COLO829 (cell line): ENCODE measurements at regions not wholly inside any gene's neighbourhood (a gene's known extent, or its start where the extent isn't known, plus 50 kb on each side); places are given as distances from the start of the nearest gene placed in this dataset.

Source experiments
- DNase-seq: peaks from one replicate; pipeline ENCODE4 v3.0.0; 2012; ENCODE audit warnings: low spot score

DNA sequence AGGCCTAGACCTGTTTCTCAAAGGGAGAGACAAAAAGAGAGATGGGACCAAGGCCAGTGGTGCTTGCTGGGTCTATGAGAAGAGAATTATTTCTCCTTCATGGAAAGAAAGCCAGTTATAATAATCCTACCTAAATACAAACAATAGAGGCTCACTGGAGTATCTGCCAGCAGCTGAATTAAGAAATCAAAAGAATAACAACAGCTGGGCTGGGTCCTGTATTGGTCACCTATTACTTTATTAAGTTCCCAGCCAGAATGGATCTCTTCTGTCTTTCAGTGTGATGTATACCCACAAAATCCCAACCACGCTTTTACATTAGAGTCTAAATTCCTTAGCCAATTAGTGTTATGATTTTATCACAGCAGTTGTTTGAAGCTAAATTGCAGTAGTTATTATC lies 297.8 kb upstream of the DACH1 start:
- no peak for DNase-seq

DNA sequence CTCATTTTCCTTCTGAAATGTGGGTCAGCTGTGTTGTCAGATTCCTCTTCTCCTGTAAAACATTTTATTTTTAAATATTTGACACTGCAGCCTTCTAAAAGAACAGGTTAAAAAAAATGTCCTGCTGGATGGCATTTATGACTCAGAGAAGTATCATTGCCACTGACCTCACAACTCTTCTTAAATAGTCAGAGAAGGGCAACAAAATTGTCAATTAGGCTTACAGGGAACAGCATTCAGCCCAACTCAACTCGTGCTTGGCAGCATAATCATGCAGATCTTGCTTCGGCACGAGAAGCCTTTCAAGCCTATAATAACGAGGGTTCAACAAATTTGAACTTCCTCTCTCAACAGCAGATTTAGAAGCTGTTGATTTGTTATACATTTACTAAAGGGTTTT lies 296.7 kb upstream of the DACH1 start:
- no peak for DNase-seq

DNA sequence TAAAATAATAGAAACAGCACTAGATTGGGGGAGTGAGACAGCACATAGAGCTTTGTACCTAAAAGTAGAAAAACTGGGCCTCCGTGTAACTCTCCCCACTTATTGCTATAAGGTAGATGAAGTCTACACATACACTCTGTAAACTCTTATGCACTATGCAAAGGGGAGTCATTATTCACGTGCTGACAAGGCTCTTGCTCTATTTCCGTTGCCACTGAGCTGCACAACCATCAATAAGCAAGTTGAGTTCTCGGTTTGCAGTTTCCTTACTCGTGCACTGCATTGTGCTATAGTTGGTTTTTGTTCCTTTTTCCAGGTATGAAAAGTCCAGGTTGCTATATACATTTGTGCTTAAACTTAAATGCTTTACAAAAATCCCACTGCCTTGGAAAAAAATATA lies 294.0 kb upstream of the DACH1 start:
- DNase-seq = no peak

DNA sequence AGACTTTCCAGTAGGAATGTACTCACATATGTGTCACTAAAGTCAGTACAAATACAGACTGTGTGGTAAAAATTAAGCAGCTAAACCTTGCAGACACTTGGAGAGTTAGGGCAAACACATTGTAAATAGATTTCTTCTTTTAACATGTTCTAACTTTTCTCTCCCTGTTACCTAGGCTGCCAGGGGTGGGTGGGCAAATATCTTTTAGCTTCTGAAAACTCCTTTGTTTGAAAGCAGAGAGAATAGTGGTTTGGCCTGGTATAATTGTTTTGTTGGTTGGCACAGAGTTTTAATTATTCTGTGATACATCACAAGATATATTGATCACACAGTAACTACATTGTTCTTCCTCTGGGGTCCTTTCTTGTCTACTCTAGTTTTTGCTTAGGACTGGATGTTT lies 289.8 kb upstream of the DACH1 start:
- DNase-seq = no peak

DNA sequence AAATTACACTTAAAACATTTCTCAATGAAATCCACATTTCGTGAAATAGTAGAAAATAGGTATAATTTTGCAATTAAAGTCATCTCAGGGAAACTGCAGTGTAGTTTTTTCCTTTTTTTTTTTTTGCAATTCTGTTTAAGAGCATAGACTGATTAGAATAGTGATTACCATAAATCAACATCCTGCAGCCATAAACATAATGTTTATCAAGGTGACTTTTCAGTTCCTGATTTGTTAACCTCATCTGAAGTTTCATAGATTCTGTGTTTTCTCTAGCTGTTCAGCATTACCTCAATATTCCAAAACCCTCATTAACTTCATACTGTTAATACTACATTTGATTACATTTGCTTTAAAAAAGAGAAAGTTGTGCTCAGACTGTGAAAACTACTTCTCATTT lies 286.3 kb upstream of the DACH1 start:
- no peak for DNase-seq

DNA sequence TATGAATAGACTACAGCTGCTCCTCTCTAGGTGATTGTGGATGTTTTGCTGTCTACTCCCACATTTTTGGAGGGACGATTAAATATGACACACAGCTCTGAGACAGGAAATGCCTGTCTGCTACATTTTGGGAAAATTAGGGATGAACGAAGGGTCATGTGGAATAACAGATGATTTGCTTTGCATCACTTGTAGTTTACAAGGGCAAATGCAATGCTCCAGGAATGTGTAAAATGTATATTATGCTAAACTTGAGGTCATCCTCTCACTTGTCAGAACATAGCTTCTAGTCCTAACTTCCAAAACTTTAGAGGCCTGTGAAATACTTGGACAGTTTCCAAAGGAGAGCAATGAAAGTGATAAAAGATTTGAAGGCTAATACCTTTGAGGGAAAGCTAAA lies 284.2 kb upstream of the DACH1 start:
- DNase-seq = no peak

DNA sequence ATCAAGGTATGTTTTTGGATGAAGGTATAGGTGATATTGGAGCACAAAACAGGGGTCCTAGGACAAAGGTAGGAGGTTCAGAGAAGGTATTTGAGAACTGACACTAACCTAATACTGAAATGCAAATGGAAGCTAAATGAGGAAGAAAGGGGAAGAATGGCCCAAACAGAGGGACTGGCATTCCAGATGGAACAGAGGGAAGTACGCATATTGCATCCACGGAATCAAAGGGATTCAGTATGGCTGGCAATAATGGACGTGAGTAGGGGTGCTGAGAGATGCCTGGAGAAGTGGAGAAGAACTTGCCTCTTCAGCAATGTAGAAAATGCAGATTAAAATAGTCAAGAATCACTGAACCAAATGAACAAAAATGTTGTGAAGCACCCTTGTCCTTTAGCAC lies 283.5 kb upstream of the DACH1 start:
- DNase-seq = no peak

DNA sequence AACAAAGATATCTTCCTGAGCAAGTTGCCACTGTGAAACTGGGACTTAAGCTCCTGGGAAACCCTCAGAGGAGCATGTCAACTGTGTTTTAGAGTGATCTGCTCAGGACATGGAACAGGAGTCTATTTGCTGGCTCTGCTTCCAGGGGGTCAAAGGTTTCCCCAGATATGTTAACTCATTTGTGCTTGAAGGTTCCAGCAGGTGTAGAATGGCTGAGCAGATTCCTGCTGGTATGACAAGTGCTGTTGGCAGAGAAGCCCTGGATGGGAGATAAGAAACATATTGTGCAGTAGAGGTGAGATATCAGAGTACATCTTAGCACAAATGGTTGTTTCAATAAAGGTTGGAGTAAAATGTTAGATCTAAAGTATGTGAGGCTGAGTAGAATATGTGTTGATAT lies 282.7 kb upstream of the DACH1 start:
- no peak for DNase-seq

DNA sequence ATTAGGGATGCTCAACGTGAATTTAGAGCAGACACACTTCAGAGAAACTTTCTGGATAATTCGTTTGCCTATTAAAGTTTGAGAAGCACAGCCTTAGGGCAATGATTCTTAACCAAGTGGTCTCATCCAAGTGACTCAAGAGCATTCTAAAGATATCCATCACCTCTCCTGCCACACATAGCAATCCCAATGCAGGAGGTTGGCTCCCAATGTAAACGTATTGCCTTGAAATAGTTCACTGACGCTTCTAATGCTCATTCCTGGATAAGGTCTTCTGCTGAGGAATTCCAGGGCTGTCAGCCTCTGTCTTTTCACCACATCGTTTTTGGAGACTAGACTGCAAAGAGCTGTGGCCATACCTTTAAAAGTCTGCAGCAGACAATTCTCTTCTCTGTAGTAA lies 279.8 kb upstream of the DACH1 start:
- DNase-seq = no peak

DNA sequence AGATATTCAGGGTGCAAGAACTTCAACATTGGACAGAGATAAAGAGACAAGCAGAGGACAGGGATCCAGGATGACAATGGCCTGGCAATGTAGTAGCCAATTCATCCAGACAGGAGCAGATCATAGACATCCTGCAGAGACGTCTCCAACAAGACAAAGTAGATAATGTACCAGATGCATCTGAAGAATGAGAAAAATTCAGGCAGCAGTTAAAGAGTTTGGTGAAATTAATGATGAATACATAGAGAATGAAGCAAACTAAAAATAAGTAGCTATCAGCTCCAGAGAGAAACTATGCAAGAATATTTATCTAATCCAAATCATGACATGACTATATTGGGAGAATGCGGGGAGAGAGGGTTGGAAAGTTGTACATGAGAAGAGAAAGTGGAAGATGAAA lies 278.4 kb upstream of the DACH1 start:
- DNase-seq = no peak

DNA sequence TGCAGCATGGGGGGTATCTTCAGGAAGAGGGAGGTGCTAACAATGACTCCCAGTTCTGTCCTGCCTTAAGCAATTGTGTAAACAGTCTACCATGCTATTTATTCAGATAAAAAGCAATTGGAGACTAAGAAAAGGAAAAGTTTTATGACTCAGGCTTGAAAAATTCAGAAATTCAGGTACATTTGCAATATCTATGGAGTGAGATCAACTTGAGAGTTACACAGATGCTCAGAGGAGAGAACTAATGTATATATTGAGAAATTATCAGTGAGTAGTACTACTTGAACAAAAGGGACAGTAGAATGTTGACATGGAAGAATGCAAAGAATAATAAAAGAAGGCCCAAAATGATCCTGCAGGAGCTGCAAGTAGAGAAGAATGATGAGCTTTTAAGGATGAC lies 277.6 kb upstream of the DACH1 start:
- DNase-seq = no peak

DNA sequence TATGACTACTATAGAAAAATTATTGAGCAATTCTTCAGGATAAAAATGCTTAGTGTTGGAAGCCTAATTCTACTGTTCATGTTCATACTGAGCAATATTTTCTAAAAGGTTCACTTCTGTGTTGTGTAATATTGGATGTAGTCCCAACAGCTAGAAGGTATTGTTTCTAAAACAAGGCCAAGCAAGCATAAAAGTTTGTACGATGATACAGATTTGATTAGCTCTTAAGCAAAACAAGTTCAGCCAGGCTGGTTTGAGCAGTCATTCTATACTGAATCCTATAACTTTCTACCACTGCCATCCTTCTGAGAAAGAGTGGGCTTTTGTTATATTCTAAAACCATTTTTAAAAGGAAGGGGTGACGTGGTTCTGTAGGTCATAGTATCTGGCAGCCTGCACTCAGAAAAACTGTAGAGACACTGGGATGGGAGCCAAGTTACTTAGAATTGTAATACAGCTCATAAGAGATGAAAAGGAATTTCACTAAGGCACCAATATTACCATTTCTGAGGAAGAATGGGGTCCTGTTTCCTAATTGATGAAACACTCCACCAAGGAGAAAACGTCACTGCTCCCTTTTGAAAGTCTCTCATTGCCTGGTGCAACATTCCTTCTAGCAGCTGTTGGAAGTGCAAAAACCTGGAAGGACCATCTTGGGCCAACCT lies 275.0 kb upstream of the DACH1 start:
- DNase-seq = no peak

DNA sequence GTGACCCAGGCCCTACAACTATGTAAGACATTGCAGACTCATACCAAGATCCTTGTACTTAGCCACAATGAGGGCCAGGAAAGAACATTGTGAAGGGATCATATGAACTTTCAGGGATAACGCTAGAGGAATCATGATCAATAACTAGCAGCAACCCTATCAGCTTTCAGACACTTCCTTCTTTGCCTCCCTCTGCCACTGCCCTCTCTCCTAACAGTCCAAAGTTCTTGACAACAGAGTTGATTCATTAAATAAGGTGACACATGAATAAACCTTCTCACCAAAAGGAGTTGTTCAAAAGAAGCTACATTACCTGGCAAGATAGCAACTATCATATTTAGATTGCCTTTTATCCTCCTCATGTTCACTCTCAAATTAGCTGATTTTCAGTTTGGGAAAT lies 272.2 kb upstream of the DACH1 start:
- DNase-seq = no peak

DNA sequence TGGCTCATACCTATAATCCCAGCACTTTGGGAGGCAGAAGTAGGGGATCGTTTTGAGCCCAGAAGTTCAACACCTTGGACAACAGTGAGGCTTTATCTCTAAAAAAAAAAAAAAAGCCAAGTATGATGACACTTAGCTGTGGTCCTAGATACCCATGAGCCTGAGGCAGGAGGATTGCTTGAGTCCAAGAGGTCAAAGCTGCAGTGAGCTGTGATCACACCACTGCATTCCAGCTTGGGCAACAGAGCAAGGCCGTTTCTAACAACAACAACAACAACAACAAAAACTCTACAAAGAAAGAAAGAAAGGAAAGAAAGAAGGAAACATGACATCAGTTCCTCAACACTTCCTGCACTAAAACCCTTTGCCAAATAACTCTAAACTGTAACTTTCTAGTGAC lies 265.1 kb upstream of the DACH1 start:
- DNase-seq = no peak

DNA sequence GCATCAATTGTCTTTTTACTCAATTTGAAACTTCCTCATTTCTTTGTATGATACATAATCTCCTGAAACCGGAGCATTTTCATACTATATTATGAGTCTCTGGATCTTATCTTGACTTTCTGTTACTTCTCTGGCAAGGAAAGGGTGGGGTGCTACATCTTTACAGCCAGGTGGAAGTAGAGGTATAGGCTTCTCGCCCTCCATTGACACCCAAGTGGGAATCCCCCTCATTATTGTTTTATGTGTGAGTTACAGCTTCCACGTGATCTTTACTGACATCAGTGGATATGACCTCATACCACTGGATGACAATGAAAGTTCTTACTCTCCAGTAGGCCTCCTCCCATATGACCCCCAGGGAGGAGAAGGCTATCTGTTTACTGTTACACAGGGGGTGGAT lies 262.1 kb upstream of the DACH1 start:
- DNase-seq = no peak

DNA sequence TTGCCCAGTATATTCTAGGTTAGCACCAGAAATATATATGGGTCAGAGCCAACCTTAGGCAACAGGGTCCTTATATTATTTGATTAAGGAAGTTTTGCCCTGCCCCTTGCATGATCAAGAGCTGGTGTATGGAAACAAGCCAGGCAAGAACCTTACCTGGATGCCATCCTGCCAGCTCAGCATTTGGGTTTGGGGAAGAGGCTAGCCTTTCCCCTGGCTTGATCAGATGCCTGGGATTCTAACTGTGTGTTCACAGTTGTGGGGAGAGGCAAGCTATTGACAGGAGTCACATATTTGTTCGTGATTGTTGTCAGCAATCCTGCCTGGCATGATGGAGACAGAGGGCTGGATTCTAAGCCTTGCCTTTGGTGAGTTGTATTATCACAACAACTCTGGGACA lies 260.0 kb upstream of the DACH1 start:
- DNase-seq = no peak

DNA sequence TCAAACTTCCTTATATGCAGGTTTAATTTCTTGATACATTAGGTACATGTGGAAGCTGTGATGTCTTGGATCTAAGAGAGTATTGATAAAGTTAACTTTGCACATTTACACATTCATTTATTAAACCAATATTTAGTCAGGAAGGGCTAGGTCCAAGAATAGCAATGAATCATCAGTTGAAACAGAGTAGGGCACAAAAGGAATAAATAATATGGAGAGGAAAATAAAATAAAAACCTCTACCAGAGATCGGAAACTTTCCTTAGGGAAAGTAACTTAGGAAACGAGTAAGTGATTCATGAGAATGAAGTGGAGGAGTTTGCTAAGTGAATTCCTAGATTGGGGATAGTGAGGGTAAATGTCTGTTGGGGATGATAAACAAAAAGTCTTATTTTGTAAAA lies 259.4 kb upstream of the DACH1 start:
- DNase-seq = no peak

DNA sequence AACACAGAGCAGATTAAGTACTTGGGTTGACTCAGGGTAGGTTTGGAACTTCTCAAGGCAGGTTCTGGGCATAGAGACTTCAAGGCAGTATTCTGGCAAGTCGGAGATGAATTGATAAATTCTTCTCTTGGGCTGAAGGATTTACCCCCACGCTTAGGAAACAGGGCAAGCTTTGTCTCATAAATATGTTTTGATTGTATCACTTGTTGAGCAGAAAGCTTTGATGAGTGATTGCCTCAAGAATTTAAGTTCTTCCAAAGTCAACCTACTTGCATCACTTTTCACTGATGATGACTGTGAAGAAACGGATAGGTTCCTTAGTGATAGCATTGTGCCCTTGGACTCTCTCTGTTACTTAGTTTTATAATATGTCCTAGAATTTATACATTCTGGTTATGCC lies 258.6 kb upstream of the DACH1 start:
- no peak for DNase-seq

DNA sequence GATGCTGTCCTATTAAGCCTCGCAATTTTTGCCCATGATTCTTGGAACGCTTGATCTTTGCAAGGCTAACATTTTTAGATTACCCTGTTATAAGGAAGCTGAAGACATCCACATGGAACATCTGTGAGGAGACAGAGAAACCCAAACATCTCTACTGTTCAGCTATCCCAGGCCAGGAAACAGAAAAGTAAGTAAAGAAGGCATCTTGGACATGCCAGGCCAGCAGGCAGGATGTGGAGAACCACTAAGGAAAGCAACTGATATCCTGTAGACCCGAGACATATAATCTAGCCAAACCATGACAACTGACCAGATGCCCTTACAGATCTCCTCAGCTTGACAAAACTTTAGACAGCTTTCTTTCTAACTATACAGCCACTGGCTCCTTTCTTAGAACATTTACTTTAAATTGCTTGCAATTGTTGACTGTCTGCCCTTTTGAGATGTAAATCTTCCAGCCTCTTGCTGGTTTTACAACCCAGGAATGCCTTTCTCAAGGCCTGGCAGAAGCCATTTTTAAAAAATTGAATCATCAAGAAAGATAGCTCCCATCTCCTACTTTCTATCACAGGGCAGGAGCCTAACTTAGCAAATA lies 255.8 kb upstream of the DACH1 start:
- DNase-seq = no peak

DNA sequence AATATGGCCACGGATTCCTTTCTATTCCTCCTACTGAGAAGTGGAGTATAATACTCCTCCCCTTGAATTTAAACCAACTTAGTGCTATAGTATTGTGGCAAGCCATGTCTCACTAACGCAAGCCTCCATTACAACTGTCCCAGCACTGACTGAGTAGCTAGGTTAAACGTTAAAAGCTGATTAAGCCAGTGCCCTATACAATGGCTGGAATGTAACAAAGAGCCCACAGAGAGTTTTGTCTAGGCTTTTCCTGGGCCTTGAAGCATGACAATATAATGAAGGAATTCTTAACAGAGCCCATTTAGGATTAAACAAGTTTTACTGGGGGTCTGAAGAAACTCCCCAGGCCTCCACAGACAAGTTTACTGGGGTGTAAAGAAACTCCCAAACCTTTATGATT lies 254.5 kb upstream of the DACH1 start:
- DNase-seq = no peak

DNA sequence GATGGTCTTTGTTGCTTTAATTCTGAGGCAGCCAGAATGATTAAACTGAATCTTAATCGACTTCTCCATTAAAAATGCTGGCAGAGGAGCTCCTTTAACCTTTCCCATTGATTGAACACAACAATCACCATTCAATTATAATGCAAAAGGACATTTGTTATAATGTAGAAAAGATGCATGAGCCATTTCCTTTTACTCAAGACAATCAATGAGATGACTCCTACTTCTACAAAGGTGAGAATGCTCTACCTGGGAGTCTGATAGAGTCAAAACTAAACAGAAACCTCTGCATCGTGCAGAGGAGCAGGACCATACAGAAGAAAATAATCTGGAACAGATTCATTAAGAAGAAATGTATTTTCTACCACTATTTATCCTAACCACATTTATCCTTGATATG lies 253.6 kb upstream of the DACH1 start:
- DNase-seq = no peak

DNA sequence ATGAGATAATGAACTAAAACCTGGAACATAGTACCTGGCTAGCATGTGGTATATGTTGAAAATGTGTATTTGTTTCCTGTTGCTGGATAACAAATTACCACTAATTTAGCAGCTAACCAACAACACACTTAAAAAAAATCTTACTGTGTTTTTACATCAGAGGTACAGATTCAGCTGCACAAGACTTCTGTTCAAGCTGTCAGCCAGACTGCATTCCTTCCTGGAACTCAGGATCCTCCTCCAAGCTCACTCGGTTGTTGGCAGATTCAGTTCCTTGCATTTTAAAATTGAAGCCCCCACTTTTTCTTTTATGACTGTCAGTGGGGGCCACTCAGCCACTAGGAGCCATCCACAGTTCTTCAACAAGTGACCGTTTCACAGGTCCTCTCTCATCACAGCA lies 246.9 kb upstream of the DACH1 start:
- DNase-seq = no peak

DNA sequence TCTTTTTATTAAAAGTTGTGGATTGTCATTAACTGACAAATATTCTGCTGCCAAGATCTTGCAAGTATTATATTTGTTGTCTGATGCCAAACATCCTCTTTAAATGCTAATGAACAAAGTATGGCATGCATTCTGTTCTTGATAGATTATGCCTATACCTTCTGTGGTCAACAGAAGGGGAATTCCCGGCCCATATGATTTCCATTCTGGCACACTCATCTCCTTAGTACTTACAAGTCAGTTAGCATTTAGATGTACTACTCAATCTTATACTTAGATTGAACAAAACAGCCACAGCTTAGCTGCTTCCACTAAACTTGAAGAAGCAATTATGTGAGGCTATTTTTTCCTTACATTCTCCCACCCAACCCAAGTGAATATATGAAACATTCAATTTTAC lies 246.1 kb upstream of the DACH1 start:
- DNase-seq = no peak

DNA sequence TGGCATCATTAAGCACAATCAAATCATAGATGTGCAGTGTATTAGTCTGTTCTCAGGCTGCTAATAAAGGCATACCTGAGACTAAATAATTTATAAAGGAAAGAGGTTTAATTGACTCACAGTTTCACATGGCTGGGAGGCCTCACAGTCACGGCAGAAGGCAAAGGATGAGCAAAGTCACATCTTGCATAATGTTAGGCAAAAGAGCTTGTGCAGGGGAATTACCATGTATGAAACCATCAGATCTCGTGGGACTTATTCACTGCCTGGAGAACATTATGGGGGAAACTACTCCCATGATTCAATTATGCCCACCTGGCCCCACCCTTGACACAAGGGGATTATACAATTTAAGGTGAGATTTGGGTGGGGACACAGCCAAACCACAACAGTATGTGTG lies 245.2 kb upstream of the DACH1 start:
- DNase-seq = no peak

DNA sequence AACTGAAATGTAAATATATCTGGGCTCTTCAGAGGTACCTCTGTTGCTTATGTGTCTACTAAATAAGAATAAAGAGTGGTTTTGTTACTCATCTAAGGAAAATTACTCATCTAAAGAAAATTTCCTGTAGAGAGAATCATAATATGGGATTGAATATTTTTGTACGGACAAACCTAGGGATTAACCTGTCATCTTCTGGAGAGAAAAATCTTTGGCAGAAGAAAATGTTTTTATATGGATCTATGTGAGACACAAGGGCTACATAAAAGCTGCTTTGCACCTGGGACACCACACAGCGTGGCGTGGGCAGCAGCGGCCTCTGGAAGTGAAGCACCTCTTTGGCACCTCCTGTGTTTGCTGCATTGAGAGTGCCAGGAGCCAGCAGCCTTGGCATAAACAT lies 242.9 kb upstream of the DACH1 start:
- no peak for DNase-seq
